ENCODE measurements at regions not wholly inside any gene's neighbourhood (a gene's known extent, or its start where the extent isn't known, plus 50 kb on each side); places are given as distances from the start of the nearest gene placed in this dataset.
"Not testable (repeated sequence)": the region's sequence is repeated elsewhere in the genome, so short reads cannot be mapped to it uniquely, and the experiment has no call there.

GRCh38 chr12:68387338-68387737, 55.2 kb upstream of the MDM1 start:
- no peak for DNase-seq

GRCh38 chr12:68389305-68389704, 57.1 kb upstream of the MDM1 start:
- DNase-seq, result no peak

GRCh38 chr12:68391937-68392336, 59.8 kb upstream of the MDM1 start:
- DNase-seq, result no peak

- DNase-seq, result no peak
Measured at GRCh38 chr12:68392376-68392775, 60.2 kb upstream of the MDM1 start.

DNA sequence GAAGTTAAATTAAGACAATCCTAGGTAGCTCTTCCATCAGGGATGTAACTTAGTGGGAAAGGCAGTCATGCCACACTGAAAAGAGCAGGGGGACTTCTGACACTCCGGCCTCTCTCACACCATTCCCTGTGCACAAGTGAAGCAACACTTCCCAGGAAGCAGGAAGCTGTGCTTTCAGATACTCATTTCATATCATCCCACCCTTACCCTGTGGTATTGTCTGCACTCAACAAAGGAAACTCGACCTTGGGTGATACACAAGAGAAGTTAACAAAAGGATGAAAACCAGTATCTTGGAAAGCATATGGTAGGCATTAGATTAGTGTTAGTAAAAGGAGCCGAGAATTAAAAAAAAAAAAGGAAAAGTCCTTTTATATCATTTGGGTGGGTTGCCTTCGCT, 61.3 kb upstream of the MDM1 start:
- DNase-seq, result no peak

DNA sequence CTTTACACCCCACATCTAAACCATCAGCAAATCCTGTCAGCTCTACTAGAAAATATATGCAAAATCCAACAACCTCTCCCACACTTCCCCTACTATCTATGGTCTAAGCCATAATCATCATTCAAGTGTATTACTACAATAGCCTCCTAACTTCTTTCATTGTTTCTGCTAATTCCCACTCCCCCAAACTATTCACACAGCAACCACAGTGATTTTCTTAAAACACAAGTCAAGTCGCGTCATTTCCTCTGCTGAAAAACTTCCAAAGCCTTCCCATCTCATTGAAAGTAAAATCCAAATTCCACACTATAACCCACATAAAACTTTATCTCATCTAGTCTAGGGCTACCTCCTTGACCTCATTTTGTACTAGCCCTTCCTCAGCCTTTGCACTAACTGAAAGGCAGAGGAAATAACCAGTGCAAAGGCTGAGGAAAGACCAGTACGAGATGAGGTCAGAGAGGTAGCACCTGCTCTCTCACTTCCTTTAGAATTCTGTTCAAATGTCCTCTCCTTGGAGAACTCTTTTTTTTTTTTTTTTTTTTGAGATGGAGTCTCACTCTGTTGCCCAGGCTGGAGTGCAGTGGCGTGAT, 65.5 kb upstream of the MDM1 start:
- no peak for DNase-seq

DNA sequence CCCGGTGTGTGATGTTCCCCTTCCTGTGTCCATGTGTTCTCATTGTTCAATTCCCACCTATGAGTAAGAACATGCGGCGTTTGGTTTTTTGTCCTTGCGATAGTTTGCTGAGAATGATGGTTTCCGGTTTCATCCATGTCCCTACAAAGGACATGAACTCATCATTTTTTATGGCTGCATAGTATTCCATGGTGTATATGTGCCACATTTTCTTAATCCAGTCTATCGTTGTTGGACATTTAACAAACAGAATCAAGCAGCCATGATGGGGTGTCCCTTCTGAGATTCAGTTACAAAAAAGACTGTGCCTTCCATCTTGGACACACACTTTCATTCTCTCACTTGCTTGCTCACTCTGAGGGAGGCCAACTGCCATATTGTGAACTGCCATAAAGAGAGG, 66.5 kb upstream of the MDM1 start:
- DNase-seq, result not testable (repeated sequence)

DNA sequence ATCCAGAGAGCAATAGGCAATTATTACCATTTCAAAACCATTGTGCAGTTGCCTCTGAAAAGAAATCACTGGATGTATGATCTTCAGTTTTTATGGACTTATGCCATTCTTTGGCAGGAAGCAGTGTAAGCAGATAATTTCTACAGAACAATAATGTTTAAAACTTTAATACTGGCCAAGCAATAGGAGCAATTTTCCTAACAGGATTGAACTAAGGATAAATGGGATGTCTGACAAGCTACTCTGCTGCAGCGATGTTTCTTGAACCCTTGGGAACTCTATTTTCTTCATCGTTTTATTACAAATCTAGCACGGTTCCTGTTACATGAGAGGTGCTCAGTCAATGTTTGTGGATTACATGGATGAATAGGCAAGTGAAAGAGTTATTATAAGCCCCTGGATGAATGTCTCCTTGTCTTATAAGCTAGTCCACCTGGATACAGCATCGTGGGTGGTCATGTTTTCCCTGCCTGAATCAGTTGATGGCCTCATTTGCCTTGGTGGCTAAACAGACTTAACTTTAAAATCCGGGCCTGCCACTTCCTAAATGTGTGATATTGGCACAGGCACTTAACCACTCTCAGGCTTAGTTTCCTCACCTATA, 68.2 kb upstream of the MDM1 start:
- DNase-seq, result no peak

DNA sequence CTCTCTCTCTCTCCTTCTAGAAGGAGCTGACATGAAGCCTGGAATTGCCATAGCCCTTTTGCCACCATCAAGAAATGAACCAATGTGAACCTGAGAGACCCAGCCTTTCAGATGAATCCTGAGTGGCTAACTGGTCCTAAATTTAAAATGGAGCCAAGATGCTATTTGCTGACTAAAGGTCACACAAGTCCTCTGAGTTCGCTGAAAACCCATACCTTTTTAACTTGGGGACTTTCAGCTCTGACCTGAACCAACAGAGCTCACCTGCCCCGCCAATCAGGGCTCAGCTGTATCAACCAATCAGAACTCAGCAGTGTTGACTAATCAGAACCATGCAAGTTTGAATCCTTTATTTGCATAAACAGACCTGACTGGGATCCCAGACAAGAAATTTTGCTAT, 70.3 kb upstream of the MDM1 start:
- DNase-seq, result no peak

DNA sequence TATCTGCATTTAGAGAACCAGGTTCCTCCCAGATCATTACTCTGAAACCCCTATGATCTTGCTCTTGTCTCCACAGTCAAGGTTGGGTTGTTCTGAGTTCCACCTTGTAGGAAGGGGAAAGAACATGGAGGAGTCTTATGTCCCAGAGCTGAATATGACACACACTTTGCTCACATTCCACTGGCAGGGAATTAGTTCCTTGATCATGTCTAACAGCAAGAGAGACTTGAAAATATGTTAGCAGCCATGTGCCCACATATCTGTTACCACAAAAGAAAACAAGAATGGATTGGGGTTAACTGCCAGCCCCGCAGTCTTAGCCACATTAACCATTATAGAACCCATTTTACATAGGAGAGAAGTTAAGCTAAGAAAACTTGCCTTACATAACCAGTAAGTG, 71.1 kb upstream of the MDM1 start:
- DNase-seq, result no peak

- peak; percentile 28 for DNase-seq
Measured at GRCh38 chr12:68403711-68404110, 71.5 kb upstream of the MDM1 start.

DNA sequence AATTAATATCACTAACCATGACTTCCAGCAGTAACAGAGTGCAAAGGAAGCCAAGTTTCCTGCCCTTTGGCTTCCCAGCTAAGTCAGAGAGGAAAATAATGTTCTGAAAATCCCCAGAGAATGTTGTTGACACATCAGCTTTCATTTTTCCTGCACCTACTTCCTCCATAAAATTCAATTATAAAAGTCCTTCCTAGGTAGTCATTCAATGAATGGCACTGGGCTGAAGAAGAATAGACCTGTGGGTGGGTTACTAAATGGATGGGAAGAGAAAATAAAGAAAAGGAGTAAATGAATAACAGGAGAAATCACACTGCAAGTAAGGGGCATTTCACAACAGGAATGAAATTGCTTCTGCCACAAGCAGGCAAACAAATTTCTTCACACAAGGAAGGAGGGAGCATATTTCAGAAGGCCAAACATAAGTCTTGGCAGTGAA, 73.2 kb upstream of the MDM1 start:
- no peak for DNase-seq

- peak; percentile 88 for DNase-seq
Measured at GRCh38 chr12:68406134-68406576, 74.0 kb upstream of the MDM1 start.

GRCh38 chr12:68406911-68407310, 74.7 kb upstream of the MDM1 start:
- DNase-seq, result no peak

DNA sequence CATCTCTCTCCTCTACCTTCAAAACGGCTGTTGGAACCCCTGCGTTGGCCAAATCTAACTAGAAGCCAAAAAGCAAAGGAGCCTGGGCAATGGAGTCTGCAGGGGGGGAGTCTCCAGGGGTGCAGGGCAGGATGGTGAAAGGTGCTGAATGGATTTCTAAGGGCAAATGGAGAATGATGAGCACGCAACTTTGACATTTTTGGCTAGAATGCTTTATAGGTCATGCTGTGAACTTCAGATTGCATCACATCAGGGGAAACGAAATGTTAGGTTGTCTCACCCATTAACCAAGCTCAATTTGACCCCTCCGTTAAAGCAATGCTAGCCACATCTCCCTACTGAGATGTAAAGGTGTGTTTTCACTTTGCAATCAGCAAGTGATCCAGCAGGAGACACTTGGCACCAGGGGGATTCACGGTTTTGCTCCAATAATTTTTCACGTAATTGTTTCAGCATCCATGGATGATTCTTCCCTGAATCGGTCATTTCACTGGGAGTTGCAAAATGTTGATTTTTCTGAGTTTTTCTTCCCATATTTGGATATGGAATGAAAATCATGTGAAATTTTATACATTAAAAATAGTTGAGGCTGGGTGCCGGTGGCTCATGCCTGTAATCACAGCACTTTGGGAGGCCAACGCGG, 78.0 kb upstream of the MDM1 start:
- DNase-seq, result no peak

DNA sequence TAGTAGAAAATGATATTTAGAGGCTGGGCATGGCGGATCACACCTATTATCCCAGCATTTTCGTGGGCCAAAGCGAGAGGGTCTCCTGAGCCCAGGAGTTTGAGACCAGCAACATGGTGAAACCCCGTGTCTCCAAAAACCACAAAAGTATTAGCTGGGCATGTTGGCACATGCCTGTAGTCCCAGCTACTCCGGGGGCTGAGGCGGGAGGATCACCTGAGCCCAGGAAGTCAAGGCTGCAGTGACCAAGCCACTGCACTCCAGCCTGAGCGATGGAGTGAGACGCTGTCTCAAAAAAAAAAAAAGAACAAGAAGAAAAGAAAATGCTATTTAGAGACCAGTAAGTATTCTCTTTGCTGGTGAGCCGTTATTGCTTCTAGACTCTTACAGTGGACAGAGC, 79.2 kb upstream of the MDM1 start:
- no peak for DNase-seq

GRCh38 chr12:68414988-68415387, 82.8 kb upstream of the MDM1 start:
- DNase-seq, result no peak

GRCh38 chr12:68416350-68416749, 84.2 kb upstream of the MDM1 start:
- no peak for DNase-seq

- DNase-seq, result peak; percentile 73
Measured at GRCh38 chr12:68416826-68417225, 84.7 kb upstream of the MDM1 start.

- no peak for DNase-seq
Measured at GRCh38 chr12:68418137-68418460, 85.9 kb upstream of the MDM1 start.

GRCh38 chr12:68420225-68421010, 88.3 kb upstream of the MDM1 start:
- DNase-seq, result no peak

- DNase-seq, result no peak
Measured at GRCh38 chr12:68422159-68422558, 90.0 kb upstream of the MDM1 start.

- DNase-seq, result no peak
Measured at GRCh38 chr12:68422956-68423574, 90.9 kb upstream of the MDM1 start.

GRCh38 chr12:68425998-68426397, 93.8 kb upstream of the MDM1 start:
- DNase-seq, result peak; percentile 88
